A673 (cell line): ENCODE measurements at regions not wholly inside any gene's neighbourhood (a gene's known extent, or its start where the extent isn't known, plus 50 kb on each side); places are given as distances from the start of the nearest gene placed in this dataset.

Experiments
- BruUV-seq: library from RNA; stranded (reverse); fragments of 400-500 nt; replicated peaks from 2 replicates; lab custom pipeline; 2021; lab: Mats Ljungman, UMichigan
- CTCF ChIA-PET: fragments of 300-600 bp; sonication (Branson Sonifier 250); formaldehyde crosslinking; loops from one replicate; lab custom pipeline; 2022; ENCODE audit warnings: antibody characterized with exemption; lab: Charles Lee
- POLR2A ChIA-PET: fragments of 300-600 bp; sonication (Branson Sonifier 250); formaldehyde crosslinking; loops from one replicate; lab custom pipeline; 2022; ENCODE audit warnings: antibody characterized with exemption; ENCODE audit not compliant: low non-redundant PET; lab: Charles Lee
- DNase-seq: peaks from one replicate; pipeline ENCODE4 v3.0.0-alpha.2; 2015; ENCODE audit warnings: low spot score
- H3K27ac ChIP-seq: fragments of 200-600 bp; sonication (generic); 2 replicates; pipeline ENCODE4 v1.5.1; 2016; ENCODE audit warnings: mixed run types, low read depth, mild to moderate bottlenecking, mixed read lengths, antibody characterized with exemption, low read length; ENCODE audit not compliant: poor library complexity, severe bottlenecking
- H3K27me3 ChIP-seq: fragments of 200-600 bp; sonication (generic); replicated peaks from 2 replicates; pipeline ENCODE4 v1.6.1; 2017; ENCODE audit warnings: mixed run types, low read depth, mild to moderate bottlenecking, mixed read lengths, antibody characterized with exemption, low read length; ENCODE audit not compliant: insufficient read depth, poor library complexity
- H3K36me3 ChIP-seq: fragments of 200-600 bp; sonication (generic); 2 replicates; pipeline ENCODE4 v1.6.1; 2016; ENCODE audit warnings: mixed run types, mild to moderate bottlenecking, mixed read lengths, antibody characterized with exemption, low read length; ENCODE audit not compliant: insufficient read depth, poor library complexity, severe bottlenecking
- H3K4me1 ChIP-seq: fragments of 200-600 bp; sonication (generic); 2 replicates; pipeline ENCODE4 v1.6.1; 2017; ENCODE audit warnings: mixed run types, mild to moderate bottlenecking, mixed read lengths, antibody characterized with exemption, low read length; ENCODE audit not compliant: insufficient read depth, poor library complexity, severe bottlenecking
- H3K4me3 ChIP-seq: fragments of 200-600 bp; sonication (generic); 2 replicates; pipeline ENCODE4 v1.5.1; 2016; ENCODE audit warnings: low read depth, mixed run types, mild to moderate bottlenecking, mixed read lengths, low read length; ENCODE audit not compliant: poor library complexity, severe bottlenecking
- H3K9me3 ChIP-seq: fragments of 200-600 bp; sonication (generic); 2 replicates; pipeline ENCODE4 v1.6.1; 2016; ENCODE audit warnings: mixed run types, low read depth, mild to moderate bottlenecking, mixed read lengths, antibody characterized with exemption, low read length; ENCODE audit not compliant: poor library complexity, severe bottlenecking
- EZH2 ChIP-seq: fragments of 200-600 bp; sonication (generic); IDR thresholded peaks from 2 replicates; pipeline ENCODE4 v1.6.1; 2017; ENCODE audit warnings: borderline replicate concordance, low read depth, mild to moderate bottlenecking, mixed read lengths, antibody characterized with exemption, low read length; ENCODE audit not compliant: poor library complexity, severe bottlenecking
- intact Hi-C: fragments of 100-400 bp; cut with micrococcal nuclease; formaldehyde crosslinking; loops from one replicate; pipeline ENCODE4 v1.10.0; 2022; ENCODE audit not compliant: unreplicated experiment
- TF ChIP-seq, protein P1 (sequence below): fragments of 300-800, 200-600 bp; sonication (generic); conservative IDR thresholded peaks from 2 replicates; pipeline ENCODE4 v1.5.1; 2017; ENCODE audit warnings: low read depth, mild to moderate bottlenecking, antibody characterized with exemption, low read length, moderate library complexity, mixed read lengths

DNA sequence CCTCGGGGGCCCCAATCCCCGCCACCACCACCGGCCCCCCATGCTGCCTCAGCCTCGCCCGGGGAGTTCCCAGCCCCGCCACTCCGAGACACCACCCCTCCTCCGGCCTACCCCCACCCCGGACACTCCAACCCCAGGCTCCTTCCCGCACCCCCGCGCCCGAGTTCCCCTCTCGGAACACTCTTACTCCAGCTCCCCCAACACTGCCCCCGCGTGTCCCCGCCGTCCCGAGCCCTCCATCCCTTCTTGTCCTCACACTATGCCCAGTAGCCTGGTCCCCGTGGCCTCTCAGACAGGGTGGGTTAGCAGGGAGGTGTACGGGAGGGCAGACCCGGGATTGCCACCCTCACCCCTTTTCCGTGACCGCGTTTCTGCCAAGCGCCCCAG is 276.1 kb downstream of the BCOR start:
- DNase-seq = no peak
- Histone ChIP-seq H3K36me3 (no peaks in the 10 kb centered on the region), H3K9me3 (no peaks in the 10 kb centered on the region), H3K27me3 (no peaks in the 10 kb centered on the region), H3K4me3 (peak overlapping the region; percentile 40), H3K4me1 (peaks cover 9% of the 10 kb centered on the region), H3K27ac (no peak overlapping the region)
- POLR2A ChIA-PET = no interaction called here
- intact Hi-C loops = no loop called here
- BruUV-seq = no TSS peak
- TF ChIP-seq, protein P1, sequence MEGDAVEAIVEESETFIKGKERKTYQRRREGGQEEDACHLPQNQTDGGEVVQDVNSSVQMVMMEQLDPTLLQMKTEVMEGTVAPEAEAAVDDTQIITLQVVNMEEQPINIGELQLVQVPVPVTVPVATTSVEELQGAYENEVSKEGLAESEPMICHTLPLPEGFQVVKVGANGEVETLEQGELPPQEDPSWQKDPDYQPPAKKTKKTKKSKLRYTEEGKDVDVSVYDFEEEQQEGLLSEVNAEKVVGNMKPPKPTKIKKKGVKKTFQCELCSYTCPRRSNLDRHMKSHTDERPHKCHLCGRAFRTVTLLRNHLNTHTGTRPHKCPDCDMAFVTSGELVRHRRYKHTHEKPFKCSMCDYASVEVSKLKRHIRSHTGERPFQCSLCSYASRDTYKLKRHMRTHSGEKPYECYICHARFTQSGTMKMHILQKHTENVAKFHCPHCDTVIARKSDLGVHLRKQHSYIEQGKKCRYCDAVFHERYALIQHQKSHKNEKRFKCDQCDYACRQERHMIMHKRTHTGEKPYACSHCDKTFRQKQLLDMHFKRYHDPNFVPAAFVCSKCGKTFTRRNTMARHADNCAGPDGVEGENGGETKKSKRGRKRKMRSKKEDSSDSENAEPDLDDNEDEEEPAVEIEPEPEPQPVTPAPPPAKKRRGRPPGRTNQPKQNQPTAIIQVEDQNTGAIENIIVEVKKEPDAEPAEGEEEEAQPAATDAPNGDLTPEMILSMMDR = no peak
- TF ChIP-seq EZH2 = no peak
- CTCF ChIA-PET = no interaction called here

DNA sequence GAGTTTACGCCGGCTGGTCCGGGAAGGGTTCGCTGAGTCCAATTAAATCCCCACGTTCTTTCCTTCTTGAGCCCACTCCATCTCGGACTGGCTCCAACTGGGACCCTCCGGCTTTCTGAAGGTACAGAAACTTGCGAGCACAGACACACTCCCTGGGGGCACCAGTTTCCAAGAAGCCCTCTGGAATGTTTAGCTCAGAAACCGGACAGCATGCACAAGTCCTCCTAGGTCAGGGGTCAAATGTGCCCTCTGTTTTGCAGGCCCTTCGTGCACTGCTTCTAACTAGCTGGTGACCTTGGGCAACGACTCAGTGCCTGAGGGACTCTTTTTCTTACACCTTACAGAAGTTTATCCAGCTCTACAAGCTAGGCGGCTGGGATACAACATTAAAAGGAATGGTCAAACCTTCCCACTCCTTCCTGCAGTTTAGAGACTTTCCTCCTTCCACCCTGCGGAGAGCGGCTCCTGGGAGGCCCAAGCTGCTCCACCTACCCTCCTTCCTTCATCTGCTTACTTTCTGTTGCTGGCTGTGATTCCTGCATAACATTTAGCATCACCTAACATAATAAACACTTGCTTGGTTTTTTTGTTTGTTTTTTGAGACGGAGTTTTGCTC is 275.5 kb downstream of the BCOR start:
- H3K36me3 ChIP-seq = no peaks in the 10 kb centered on the region
- BruUV-seq = no TSS peak
- H3K9me3 ChIP-seq = no peaks in the 10 kb centered on the region
- H3K4me1 ChIP-seq = peaks cover 5% of the 10 kb centered on the region
- DNase-seq = no peak
- TF ChIP-seq EZH2 = no peak
- TF ChIP-seq, protein P1 = no peak
- no peaks in the 10 kb centered on the region for H3K27me3 ChIP-seq
- intact Hi-C loops = no loop called here
- H3K27ac ChIP-seq = no peak overlapping the region
- no peak overlapping the region for H3K4me3 ChIP-seq
- ChIA-PET CTCF (no interaction called here), POLR2A (no interaction called here)

DNA sequence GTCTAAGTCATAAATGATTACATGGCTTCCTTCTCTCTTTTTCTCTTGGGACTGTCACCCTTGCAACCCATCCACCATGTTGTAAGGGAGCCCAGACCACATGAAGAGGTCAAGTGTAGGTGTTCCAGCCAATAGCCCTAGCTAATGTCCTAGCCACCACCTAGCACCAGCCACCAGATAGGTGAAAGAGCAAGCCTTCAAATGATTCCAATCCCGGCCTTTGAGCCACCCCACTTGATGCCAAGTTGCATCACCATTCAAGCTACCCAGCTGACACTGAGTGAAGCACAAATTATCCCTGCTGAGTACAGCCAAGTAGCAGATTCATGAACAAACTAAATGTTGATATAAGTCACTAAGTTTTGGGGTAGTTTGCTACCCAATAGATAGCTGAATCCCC is 274.3 kb downstream of the BCOR start:
- Histone ChIP-seq H3K9me3 (no peaks in the 10 kb centered on the region), H3K4me3 (no peak overlapping the region), H3K36me3 (no peaks in the 10 kb centered on the region), H3K27ac (no peak overlapping the region), H3K4me1 (peaks cover 6% of the 10 kb centered on the region), H3K27me3 (no peaks in the 10 kb centered on the region)
- TF ChIP-seq, protein P1 = no peak
- TF ChIP-seq EZH2 = no peak
- intact Hi-C loops = no loop called here
- CTCF ChIA-PET = no interaction called here
- POLR2A ChIA-PET = no interaction called here
- DNase-seq = no peak
- BruUV-seq = no TSS peak
